OCI-LY7 (cell line): ENCODE measurements at regions not wholly inside any gene's neighbourhood (a gene's known extent, or its start where the extent isn't known, plus 50 kb on each side); places are given as distances from the start of the nearest gene placed in this dataset.

Experiments used
- CTCF ChIP-seq: fragments of 200-600 bp; sonication (generic); conservative IDR thresholded peaks from 2 replicates; pipeline ENCODE4 v1.5.1; 2014; ENCODE audit warnings: mild to moderate bottlenecking, antibody characterized with exemption, low read length, moderate library complexity, mixed read lengths
- EZH2phosphoT487 ChIP-seq: fragments of 200-600 bp; sonication (generic); IDR thresholded peaks from 2 replicates; pipeline ENCODE4 v1.6.1; 2018; ENCODE audit warnings: low read depth, borderline replicate concordance, mild to moderate bottlenecking, mixed run types, antibody characterized with exemption, low read length, moderate library complexity, mixed read lengths

DNA sequence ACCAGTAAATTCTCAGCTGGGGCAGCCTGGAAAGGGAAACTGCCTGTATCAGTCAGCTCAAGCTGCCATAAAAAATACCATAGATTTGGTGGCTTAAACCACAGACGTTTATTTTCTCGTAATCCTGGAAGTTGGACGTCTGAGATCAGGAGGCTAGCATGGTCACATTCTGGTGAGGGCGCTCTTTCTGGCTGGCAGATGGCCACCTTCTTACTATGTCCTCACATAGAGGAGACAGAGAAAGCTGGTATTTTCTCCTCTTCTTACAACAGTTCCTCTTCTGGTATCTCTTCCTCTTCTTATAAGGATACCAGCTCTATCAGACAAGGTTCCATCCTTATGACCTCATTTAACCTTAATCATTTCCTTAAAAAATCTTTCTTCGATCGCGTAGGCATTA lies 50.5 kb upstream of the RFX3 start:
- TF ChIP-seq CTCF (no peak), EZH2phosphoT487 (no peak)
